NCI-H2107 (cell line): ENCODE measurements at regions not wholly inside any gene's neighbourhood (a gene's known extent, or its start where the extent isn't known, plus 50 kb on each side); places are given as distances from the start of the nearest gene placed in this dataset.

Experiments used
- DNase-seq: peaks from one replicate; lab custom pipeline; 2025; lab: John Stamatoyannopoulos, UW

GRCh38 chr5:68932830-68933434, 160.9 kb upstream of the SLC30A5 start:
- DNase-seq: no peak

GRCh38 chr5:68942169-68942568, 151.6 kb upstream of the SLC30A5 start:
- no peak for DNase-seq

- DNase-seq: no peak
These were observed 147.1 kb upstream of the SLC30A5 start for GRCh38 chr5:68946728-68947127.

- no peak for DNase-seq
These were observed 145.8 kb upstream of the SLC30A5 start for GRCh38 chr5:68947986-68948385.

GRCh38 chr5:68949256-68949655, 144.6 kb upstream of the SLC30A5 start:
- no peak for DNase-seq

GRCh38 chr5:68949711-68950110, 144.1 kb upstream of the SLC30A5 start:
- DNase-seq: no peak

- no peak for DNase-seq
These were observed 143.7 kb upstream of the SLC30A5 start for GRCh38 chr5:68950125-68950524.

GRCh38 chr5:68950930-68951329, 142.9 kb upstream of the SLC30A5 start:
- no peak for DNase-seq

- no peak for DNase-seq
These were observed 140.5 kb upstream of the SLC30A5 start for GRCh38 chr5:68953231-68953874.

- no peak for DNase-seq
These were observed 139.8 kb upstream of the SLC30A5 start for GRCh38 chr5:68953875-68954617.

- DNase-seq: no peak
These were observed 139.2 kb upstream of the SLC30A5 start for GRCh38 chr5:68954618-68954910.

- DNase-seq: no peak
These were observed 136.2 kb upstream of the SLC30A5 start for GRCh38 chr5:68957591-68957990.

GRCh38 chr5:68958428-68958827, 135.4 kb upstream of the SLC30A5 start:
- DNase-seq: no peak

- DNase-seq: no peak
These were observed 133.4 kb upstream of the SLC30A5 start for GRCh38 chr5:68960456-68960855.

- no peak for DNase-seq
These were observed 132.9 kb upstream of the SLC30A5 start for GRCh38 chr5:68960961-68961360.

- DNase-seq: no peak
These were observed 132.1 kb upstream of the SLC30A5 start for GRCh38 chr5:68961762-68962161.

- peak; percentile 9 for DNase-seq
These were observed 130.9 kb upstream of the SLC30A5 start for GRCh38 chr5:68962757-68963484.

GRCh38 chr5:68964679-68965078, 129.1 kb upstream of the SLC30A5 start:
- no peak for DNase-seq

- no peak for DNase-seq
These were observed 127.9 kb upstream of the SLC30A5 start for GRCh38 chr5:68965926-68966325.

- no peak for DNase-seq
These were observed 127.2 kb upstream of the SLC30A5 start for GRCh38 chr5:68966596-68966995.

- DNase-seq: no peak
These were observed 125.4 kb upstream of the SLC30A5 start for GRCh38 chr5:68968429-68968828.

GRCh38 chr5:68970617-68971016, 123.2 kb upstream of the SLC30A5 start:
- DNase-seq: no peak

GRCh38 chr5:68973696-68974095, 120.1 kb upstream of the SLC30A5 start:
- no peak for DNase-seq
